ENCODE measurements at regions not wholly inside any gene's neighbourhood (a gene's known extent, or its start where the extent isn't known, plus 50 kb on each side); places are given as distances from the start of the nearest gene placed in this dataset.

GRCh38 chr19:16016226-16017137 lies 59.8 kb upstream of the TPM4 start:
- no peak overlapping the region for H3K4me3 ChIP-seq
- no peaks in the 10 kb centered on the region for H3K9me3 ChIP-seq (ENCODE audit: low read depth)
- H3K36me3 ChIP-seq: no peaks in the 10 kb centered on the region
- H3K27ac ChIP-seq: no peak overlapping the region
- no peak for TF ChIP-seq CTCF (IDR thresholded peaks at IDR 0.05; ENCODE audit: low read depth, low read length)
- no peaks in the 10 kb centered on the region for H3K4me1 ChIP-seq (ENCODE audit: low read depth)
- no peaks in the 10 kb centered on the region for H3K27me3 ChIP-seq
- no peak for DNase-seq (ENCODE audit: low read depth in 1 of 2, low spot score in 1 of 2)

GRCh38 chr19:16017138-16017490 lies 59.2 kb upstream of the TPM4 start:
- no peak overlapping the region for H3K27ac ChIP-seq
- no peaks in the 10 kb centered on the region for H3K27me3 ChIP-seq
- no peaks in the 10 kb centered on the region for H3K4me1 ChIP-seq (ENCODE audit: low read depth)
- no peak for TF ChIP-seq CTCF (IDR thresholded peaks at IDR 0.05; ENCODE audit: low read depth, low read length)
- H3K9me3 ChIP-seq (ENCODE audit: low read depth): no peaks in the 10 kb centered on the region
- DNase-seq (ENCODE audit: low read depth in 1 of 2, low spot score in 1 of 2): no peak
- H3K4me3 ChIP-seq: no peak overlapping the region
- no peaks in the 10 kb centered on the region for H3K36me3 ChIP-seq

- no peak overlapping the region for H3K4me3 ChIP-seq
- DNase-seq (ENCODE audit: low read depth in 1 of 2, low spot score in 1 of 2): no peak
- no peaks in the 10 kb centered on the region for H3K4me1 ChIP-seq (ENCODE audit: low read depth)
- no peaks in the 10 kb centered on the region for H3K9me3 ChIP-seq (ENCODE audit: low read depth)
- no peaks in the 10 kb centered on the region for H3K36me3 ChIP-seq
- no peaks in the 10 kb centered on the region for H3K27me3 ChIP-seq
- H3K27ac ChIP-seq: no peak overlapping the region
- no peak for TF ChIP-seq CTCF (IDR thresholded peaks at IDR 0.05; ENCODE audit: low read depth, low read length)
Measured at GRCh38 chr19:16018106-16018755, 58.1 kb upstream of the TPM4 start.

- no peaks in the 10 kb centered on the region for H3K27me3 ChIP-seq
- no peak for TF ChIP-seq CTCF (IDR thresholded peaks at IDR 0.05; ENCODE audit: low read depth, low read length)
- no peak overlapping the region for H3K27ac ChIP-seq
- H3K4me3 ChIP-seq: no peak overlapping the region
- no peaks in the 10 kb centered on the region for H3K4me1 ChIP-seq (ENCODE audit: low read depth)
- no peaks in the 10 kb centered on the region for H3K9me3 ChIP-seq (ENCODE audit: low read depth)
- no peak for DNase-seq (ENCODE audit: low read depth in 1 of 2, low spot score in 1 of 2)
- H3K36me3 ChIP-seq: no peaks in the 10 kb centered on the region
Measured at GRCh38 chr19:16018801-16019551, 57.3 kb upstream of the TPM4 start.

- Histone ChIP-seq H3K4me3 (no peak overlapping the region), H3K4me1 (ENCODE audit: low read depth) (no peaks in the 10 kb centered on the region), H3K27ac (no peak overlapping the region), H3K36me3 (no peaks in the 10 kb centered on the region), H3K27me3 (no peaks in the 10 kb centered on the region), H3K9me3 (ENCODE audit: low read depth) (no peaks in the 10 kb centered on the region)
- TF ChIP-seq CTCF (IDR thresholded peaks at IDR 0.05; ENCODE audit: low read depth, low read length): no peak
- DNase-seq (ENCODE audit: low read depth in 1 of 2, low spot score in 1 of 2): no peak
Measured at GRCh38 chr19:16019691-16020448, 56.4 kb upstream of the TPM4 start.

Data from cardiac muscle cell (in vitro differentiated cells and primary cell).